ENCODE measurements at regions not wholly inside any gene's neighbourhood (a gene's known extent, or its start where the extent isn't known, plus 50 kb on each side); places are given as distances from the start of the nearest gene placed in this dataset.

- no peak for ATAC-seq
- TF ChIP-seq POU6F1 (CRISPR knock-in tag; IDR thresholded peaks at IDR 0.05; ENCODE audit: borderline replicate concordance, low read depth) (no peak), ARNTL (CRISPR knock-in tag; IDR thresholded peaks at IDR 0.05; ENCODE audit: borderline replicate concordance, low read depth) (no peak), PPARA (CRISPR knock-in tag; IDR thresholded peaks at IDR 0.05; ENCODE audit: borderline replicate concordance) (no peak), CREB5 (CRISPR knock-in tag; IDR thresholded peaks at IDR 0.05; ENCODE audit: low read depth) (no peak), BACH2 (CRISPR knock-in tag; IDR thresholded peaks at IDR 0.05; ENCODE audit: borderline replicate concordance) (no peak)
Measured at GRCh38 chr11:88410056-88410455, 72.5 kb upstream of the CTSC start.

- TF ChIP-seq PATZ1 (CRISPR knock-in tag; IDR thresholded peaks at IDR 0.05; ENCODE audit: borderline replicate concordance) = no peak
- no peak for TF ChIP-seq TOX (CRISPR knock-in tag; IDR thresholded peaks at IDR 0.05; ENCODE audit: borderline replicate concordance)
- no peak for TF ChIP-seq OSR1 (CRISPR knock-in tag; IDR thresholded peaks at IDR 0.05)
- TF ChIP-seq CSRNP3 (CRISPR knock-in tag; IDR thresholded peaks at IDR 0.05) = no peak
- TF ChIP-seq TCF4 (CRISPR knock-in tag; IDR thresholded peaks at IDR 0.05; ENCODE audit: borderline replicate concordance) = no peak
- no peak for TF ChIP-seq ZNF8 (CRISPR knock-in tag; IDR thresholded peaks at IDR 0.05)
- no peak for TF ChIP-seq BACH2 (CRISPR knock-in tag; IDR thresholded peaks at IDR 0.05; ENCODE audit: borderline replicate concordance)
- TF ChIP-seq ZC3H10 (CRISPR knock-in tag; IDR thresholded peaks at IDR 0.05) = no peak
- TF ChIP-seq ZFP30 (CRISPR knock-in tag; IDR thresholded peaks at IDR 0.05) = no peak
- TF ChIP-seq ARNTL (CRISPR knock-in tag; IDR thresholded peaks at IDR 0.05; ENCODE audit: borderline replicate concordance, low read depth) = no peak
- TF ChIP-seq ZNF565 (CRISPR knock-in tag; conservative IDR thresholded peaks at IDR 0.05; ENCODE audit: low read depth) = no peak
- no peak for TF ChIP-seq POU6F1 (CRISPR knock-in tag; IDR thresholded peaks at IDR 0.05; ENCODE audit: borderline replicate concordance, low read depth)
- no peak for ATAC-seq
Measured at GRCh38 chr11:88406876-88407275, 69.3 kb upstream of the CTSC start.

GRCh38 chr11:88405853-88406252, 68.3 kb upstream of the CTSC start:
- 0 out of 3 replicates have a peak, but pooled peaks have one; percentile 11 for ATAC-seq
- TF ChIP-seq PATZ1 (CRISPR knock-in tag; IDR thresholded peaks at IDR 0.05; ENCODE audit: borderline replicate concordance) = no peak
- no peak for TF ChIP-seq ZNF70 (CRISPR knock-in tag; IDR thresholded peaks at IDR 0.05)
- TF ChIP-seq ISL1 (CRISPR knock-in tag; IDR thresholded peaks at IDR 0.05) = no peak
- no peak for TF ChIP-seq ZC3H10 (CRISPR knock-in tag; IDR thresholded peaks at IDR 0.05)
- TF ChIP-seq ZFP3 (CRISPR knock-in tag; IDR thresholded peaks at IDR 0.05) = no peak
- no peak for TF ChIP-seq GLIS3 (CRISPR knock-in tag; IDR thresholded peaks at IDR 0.05)
- no peak for TF ChIP-seq OSR1 (CRISPR knock-in tag; IDR thresholded peaks at IDR 0.05)
- TF ChIP-seq CSRNP3 (CRISPR knock-in tag; IDR thresholded peaks at IDR 0.05) = no peak
- no peak for TF ChIP-seq ESRRG (CRISPR knock-in tag; IDR thresholded peaks at IDR 0.05)
- TF ChIP-seq TCF4 (CRISPR knock-in tag; IDR thresholded peaks at IDR 0.05; ENCODE audit: borderline replicate concordance) = no peak
- no peak for TF ChIP-seq ZNF8 (CRISPR knock-in tag; IDR thresholded peaks at IDR 0.05)
- no peak for TF ChIP-seq TOX (CRISPR knock-in tag; IDR thresholded peaks at IDR 0.05; ENCODE audit: borderline replicate concordance)
- TF ChIP-seq TSHZ2 (CRISPR knock-in tag; IDR thresholded peaks at IDR 0.05) = no peak
- TF ChIP-seq SNAI2 (CRISPR knock-in tag; IDR thresholded peaks at IDR 0.05) = no peak
- TF ChIP-seq PPARA (CRISPR knock-in tag; IDR thresholded peaks at IDR 0.05; ENCODE audit: borderline replicate concordance) = no peak
- no peak for TF ChIP-seq CREB5 (CRISPR knock-in tag; IDR thresholded peaks at IDR 0.05; ENCODE audit: low read depth)

All from SK-N-SH treated with all-trans-retinoic acid at 6 μM for 48 hours (cell line).